ENCODE measurements at regions not wholly inside any gene's neighbourhood (a gene's known extent, or its start where the extent isn't known, plus 50 kb on each side); places are given as distances from the start of the nearest gene placed in this dataset.

DNA sequence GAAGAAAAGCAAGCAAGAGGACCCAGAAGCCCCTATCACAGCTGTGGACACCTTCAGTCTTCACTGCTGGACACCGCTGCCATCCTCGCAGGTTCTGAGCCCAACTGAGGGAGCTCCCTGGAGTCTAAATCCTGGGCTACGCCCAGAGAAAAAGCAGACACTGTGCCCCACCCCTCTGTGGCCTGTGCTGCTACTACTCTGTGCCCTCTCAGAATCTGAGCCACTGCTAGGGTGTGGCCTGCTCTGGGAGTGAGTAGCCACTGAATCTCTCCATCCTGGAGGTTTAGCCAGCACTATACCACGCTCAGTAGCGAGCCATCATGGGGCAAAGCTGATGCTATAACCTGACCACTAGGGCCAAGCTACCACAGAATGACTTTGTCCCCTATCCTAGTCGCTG is 338.2 kb downstream of the NPR3 start:
- TF ChIP-seq, protein P1, sequence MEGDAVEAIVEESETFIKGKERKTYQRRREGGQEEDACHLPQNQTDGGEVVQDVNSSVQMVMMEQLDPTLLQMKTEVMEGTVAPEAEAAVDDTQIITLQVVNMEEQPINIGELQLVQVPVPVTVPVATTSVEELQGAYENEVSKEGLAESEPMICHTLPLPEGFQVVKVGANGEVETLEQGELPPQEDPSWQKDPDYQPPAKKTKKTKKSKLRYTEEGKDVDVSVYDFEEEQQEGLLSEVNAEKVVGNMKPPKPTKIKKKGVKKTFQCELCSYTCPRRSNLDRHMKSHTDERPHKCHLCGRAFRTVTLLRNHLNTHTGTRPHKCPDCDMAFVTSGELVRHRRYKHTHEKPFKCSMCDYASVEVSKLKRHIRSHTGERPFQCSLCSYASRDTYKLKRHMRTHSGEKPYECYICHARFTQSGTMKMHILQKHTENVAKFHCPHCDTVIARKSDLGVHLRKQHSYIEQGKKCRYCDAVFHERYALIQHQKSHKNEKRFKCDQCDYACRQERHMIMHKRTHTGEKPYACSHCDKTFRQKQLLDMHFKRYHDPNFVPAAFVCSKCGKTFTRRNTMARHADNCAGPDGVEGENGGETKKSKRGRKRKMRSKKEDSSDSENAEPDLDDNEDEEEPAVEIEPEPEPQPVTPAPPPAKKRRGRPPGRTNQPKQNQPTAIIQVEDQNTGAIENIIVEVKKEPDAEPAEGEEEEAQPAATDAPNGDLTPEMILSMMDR (optimal IDR thresholded peaks at IDR 0.05 in 1 of 3, IDR thresholded peaks at IDR 0.05 in 1 of 3, conservative IDR thresholded peaks at IDR 0.05 in 1 of 3; ENCODE audit: extremely low read depth in 1 of 3, insufficient read depth in 2 of 3, low read length in 3 of 3), result no peak
- TF ChIP-seq EZH2 (IDR thresholded peaks at IDR 0.05; ENCODE audit: low read length), result no peak
